ENCODE measurements at regions not wholly inside any gene's neighbourhood (a gene's known extent, or its start where the extent isn't known, plus 50 kb on each side); places are given as distances from the start of the nearest gene placed in this dataset.
"Not testable (repeated sequence)": the region's sequence is repeated elsewhere in the genome, so short reads cannot be mapped to it uniquely, and the experiment has no call there.

GRCh38 chr7:17109020-17109419, 189.4 kb upstream of the AHR start:
- H2AFZ ChIP-seq (ENCODE audit: insufficient read depth, low read depth, low read length, poor library complexity, severe bottlenecking): no peak overlapping the region
- Mint-ChIP-seq H3K4me1 (no peaks in the 10 kb centered on the region), H3K27ac (no peak overlapping the region), H3K9me3 (ENCODE audit: insufficient read depth) (no peaks in the 10 kb centered on the region), H3K4me3 (no peak overlapping the region), H3K27me3 (no peaks in the 10 kb centered on the region)
- no peaks in the 10 kb centered on the region for H3K79me2 ChIP-seq (ENCODE audit: control insufficient read depth, insufficient read depth, low read length)
- ChIA-PET POLR2A (no interaction called here), CTCF (no interaction called here)
- no peak overlapping the region for H3K4me3 ChIP-seq (ENCODE audit: control extremely low read depth in 1 of 5, extremely low read depth in 1 of 5, insufficient read depth in 1 of 5, low read depth in 2 of 5, low read length in 4 of 5)
- no CpG with 5 or more reads among the region's 2 CpGs for WGBS (ENCODE audit: insufficient coverage)
- ATAC-seq (ENCODE audit: low read depth) (no peak), DNase-seq (no peak)
- intact Hi-C loops (cut with micrococcal nuclease): no loop called here
- no peaks in the 10 kb centered on the region for H3K27me3 ChIP-seq (replicated peaks in 1 of 4; ENCODE audit: control extremely low read depth in 1 of 4, control insufficient read depth in 3 of 4, insufficient read depth in 4 of 4, low read length in 3 of 4)
- no peaks in the 10 kb centered on the region for H3K9me3 ChIP-seq (ENCODE audit: control extremely low read depth in 1 of 3, control insufficient read depth in 2 of 3, insufficient read depth in 1 of 3, low read length in 2 of 3)
- no peak overlapping the region for H3K9ac ChIP-seq (ENCODE audit: low read length)
- H3K4me1 ChIP-seq (ENCODE audit: control insufficient read depth in 2 of 2, insufficient read depth in 2 of 2, low read length in 2 of 2): no peaks in the 10 kb centered on the region
- no peak overlapping the region for H3K27ac ChIP-seq (ENCODE audit: low read length in 2 of 2)
- no peaks in the 10 kb centered on the region for H4K20me1 ChIP-seq (ENCODE audit: control insufficient read depth, insufficient read depth, low read length, poor library complexity, severe bottlenecking)
- no peak overlapping the region for H3K4me2 ChIP-seq (replicated peaks; ENCODE audit: low read depth, low read length, poor library complexity, severe bottlenecking)
- TF ChIP-seq EZH2 (IDR thresholded peaks at IDR 0.05; ENCODE audit: borderline replicate concordance, insufficient read depth, low read depth, low read length, poor library complexity, severe bottlenecking) (no peak), CTCF (IDR thresholded peaks at IDR 0.05) (no peak)
- no peaks in the 10 kb centered on the region for H3K36me3 ChIP-seq (replicated peaks in 1 of 2; ENCODE audit: control extremely low read depth in 1 of 2, control insufficient read depth in 1 of 2, extremely low read depth in 1 of 2, insufficient read depth in 2 of 2, low read length in 1 of 2)

DNA sequence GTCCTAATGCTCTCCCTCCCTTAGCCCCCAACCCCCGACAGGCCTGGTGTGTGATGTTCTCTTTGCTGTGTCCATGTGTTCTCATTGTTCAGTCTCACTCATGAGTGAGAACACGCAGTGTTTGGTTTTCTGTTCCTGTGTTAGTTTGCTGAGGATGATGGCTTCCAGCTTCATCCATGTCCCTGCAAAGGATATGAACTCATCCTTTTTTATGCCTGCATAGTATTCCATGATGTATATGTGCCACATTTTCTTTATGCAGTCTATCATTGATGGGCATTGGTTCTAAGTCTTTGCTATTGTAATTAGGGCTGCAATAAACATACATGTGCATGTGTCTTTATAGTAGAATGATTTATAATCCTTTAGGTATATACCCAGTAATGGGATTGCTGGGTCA, 184.7 kb upstream of the AHR start:
- H3K79me2 ChIP-seq (ENCODE audit: control insufficient read depth, insufficient read depth, low read length); H4K20me1 ChIP-seq (ENCODE audit: control insufficient read depth, insufficient read depth, low read length, poor library complexity, severe bottlenecking); H3K9me3 Mint-ChIP-seq (ENCODE audit: insufficient read depth); H3K9me3 ChIP-seq (ENCODE audit: control extremely low read depth in 1 of 3, control insufficient read depth in 2 of 3, insufficient read depth in 1 of 3, low read length in 2 of 3); H3K9ac ChIP-seq (ENCODE audit: low read length); H3K36me3 ChIP-seq (replicated peaks in 1 of 2; ENCODE audit: control extremely low read depth in 1 of 2, control insufficient read depth in 1 of 2, extremely low read depth in 1 of 2, insufficient read depth in 2 of 2, low read length in 1 of 2); H3K4me2 ChIP-seq (replicated peaks; ENCODE audit: low read depth, low read length, poor library complexity, severe bottlenecking); H3K27ac ChIP-seq (ENCODE audit: low read length in 2 of 2); H3K4me1 ChIP-seq (ENCODE audit: control insufficient read depth in 2 of 2, insufficient read depth in 2 of 2, low read length in 2 of 2); ATAC-seq (ENCODE audit: low read depth); H3K27me3 Mint-ChIP-seq; intact Hi-C loops (cut with micrococcal nuclease); CTCF ChIA-PET; H3K4me3 Mint-ChIP-seq; POLR2A ChIA-PET; H3K27me3 ChIP-seq (replicated peaks in 1 of 4; ENCODE audit: control extremely low read depth in 1 of 4, control insufficient read depth in 3 of 4, insufficient read depth in 4 of 4, low read length in 3 of 4); DNase-seq; H3K4me3 ChIP-seq (ENCODE audit: control extremely low read depth in 1 of 5, extremely low read depth in 1 of 5, insufficient read depth in 1 of 5, low read depth in 2 of 5, low read length in 4 of 5); H3K4me1 Mint-ChIP-seq; H3K27ac Mint-ChIP-seq; H2AFZ ChIP-seq (ENCODE audit: insufficient read depth, low read depth, low read length, poor library complexity, severe bottlenecking): not testable (repeated sequence)
- no CpG with 5 or more reads among the region's 2 CpGs for WGBS (ENCODE audit: insufficient coverage)

All from B cell (primary cell).